ENCODE measurements at regions not wholly inside any gene's neighbourhood (a gene's known extent, or its start where the extent isn't known, plus 50 kb on each side); places are given as distances from the start of the nearest gene placed in this dataset.

GRCh38 chr3:194738254-194739093 is 52.8 kb downstream of the FAM43A start:
- peak; percentile 85 for DNase-seq

- no peak for DNase-seq
Measured at GRCh38 chr3:194739498-194740284, 54.0 kb downstream of the FAM43A start.

GRCh38 chr3:194740859-194741491 is 55.3 kb downstream of the FAM43A start:
- no peak for DNase-seq

- no peak for DNase-seq
Measured at GRCh38 chr3:194741916-194742315, 56.2 kb downstream of the FAM43A start.

GRCh38 chr3:194744826-194745225 is 59.1 kb downstream of the FAM43A start:
- DNase-seq, result no peak

- DNase-seq, result no peak
Measured at GRCh38 chr3:194745422-194746184, 59.9 kb downstream of the FAM43A start.

- no peak for DNase-seq
Measured at GRCh38 chr3:194748225-194748624, 62.5 kb downstream of the FAM43A start.

- no peak for DNase-seq
Measured at GRCh38 chr3:194749631-194750490, 64.2 kb downstream of the FAM43A start.

GRCh38 chr3:194750491-194750828 is 64.8 kb downstream of the FAM43A start:
- DNase-seq, result no peak

GRCh38 chr3:194755671-194756459 is 70.2 kb downstream of the FAM43A start:
- no peak for DNase-seq

- no peak for DNase-seq
Measured at GRCh38 chr3:194756460-194756779, 70.7 kb downstream of the FAM43A start.

GRCh38 chr3:194756791-194757325 is 71.2 kb downstream of the FAM43A start:
- peak; percentile 93 for DNase-seq

GRCh38 chr3:194757647-194758061 is 72.0 kb downstream of the FAM43A start:
- DNase-seq, result peak; percentile 51

- DNase-seq, result no peak
Measured at GRCh38 chr3:194758716-194759115, 73.0 kb downstream of the FAM43A start.

GRCh38 chr3:194760494-194761137 is 74.9 kb downstream of the FAM43A start:
- no peak for DNase-seq

GRCh38 chr3:194761384-194761783 is 75.7 kb downstream of the FAM43A start:
- DNase-seq, result no peak

- DNase-seq, result no peak
Measured at GRCh38 chr3:194766845-194767244, 81.2 kb downstream of the FAM43A start.

- no peak for DNase-seq
Measured at GRCh38 chr3:194767446-194768207, 81.9 kb downstream of the FAM43A start.

- no peak for DNase-seq
Measured at GRCh38 chr3:194768586-194768985, 82.9 kb downstream of the FAM43A start.

Measured in midbrain (tissue), 1 donor.